NCI-H2081 (cell line): ENCODE measurements at regions not wholly inside any gene's neighbourhood (a gene's known extent, or its start where the extent isn't known, plus 50 kb on each side); places are given as distances from the start of the nearest gene placed in this dataset.

ENCODE experiments used
- DNase-seq, 2 experiments: peaks; one replicate each; lab custom pipeline; 2025; lab: John Stamatoyannopoulos, UW

DNA sequence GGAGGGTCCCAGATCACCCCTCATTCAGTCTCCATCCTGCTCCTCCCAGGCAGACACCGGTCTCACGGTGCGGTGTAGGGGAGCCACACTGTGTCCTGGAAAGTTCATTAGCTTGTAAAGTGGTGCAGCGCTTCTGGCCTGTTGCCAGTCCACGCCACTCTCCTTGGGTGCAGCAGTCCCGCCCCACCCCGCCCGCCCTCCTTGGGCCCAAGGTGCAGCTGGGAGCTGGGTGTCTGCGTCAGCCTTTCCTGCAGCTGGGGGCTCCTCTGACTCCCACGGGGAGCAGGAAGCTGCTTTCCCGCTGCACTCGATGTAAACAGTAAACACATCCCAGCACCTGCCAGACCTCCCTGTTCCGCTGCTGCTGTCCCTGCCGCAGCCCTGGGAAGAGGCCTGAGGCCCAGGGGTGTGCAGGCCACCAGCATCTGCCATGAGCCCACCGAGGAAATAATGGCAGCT lies 53.8 kb upstream of the ASB18 start:
- no peak for DNase-seq

DNA sequence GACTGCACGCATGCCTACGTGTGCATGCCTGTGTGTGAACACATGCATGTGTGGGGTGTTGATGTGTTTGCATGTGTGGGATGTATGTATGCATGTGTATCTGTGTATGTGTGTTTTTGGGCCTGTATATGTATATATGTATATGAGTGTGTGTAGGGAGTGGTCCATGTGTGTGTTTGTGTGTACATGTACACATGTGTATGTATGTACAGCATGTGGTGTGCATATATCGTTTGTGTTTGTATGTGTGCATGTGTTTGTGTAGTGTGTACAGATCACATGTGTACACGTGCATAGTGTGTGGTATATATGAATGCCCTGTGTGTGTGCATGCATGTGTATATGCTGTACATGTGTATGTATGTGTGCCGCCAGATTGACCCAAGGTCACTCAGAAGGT lies 54.2 kb upstream of the ASB18 start:
- DNase-seq: no peak

DNA sequence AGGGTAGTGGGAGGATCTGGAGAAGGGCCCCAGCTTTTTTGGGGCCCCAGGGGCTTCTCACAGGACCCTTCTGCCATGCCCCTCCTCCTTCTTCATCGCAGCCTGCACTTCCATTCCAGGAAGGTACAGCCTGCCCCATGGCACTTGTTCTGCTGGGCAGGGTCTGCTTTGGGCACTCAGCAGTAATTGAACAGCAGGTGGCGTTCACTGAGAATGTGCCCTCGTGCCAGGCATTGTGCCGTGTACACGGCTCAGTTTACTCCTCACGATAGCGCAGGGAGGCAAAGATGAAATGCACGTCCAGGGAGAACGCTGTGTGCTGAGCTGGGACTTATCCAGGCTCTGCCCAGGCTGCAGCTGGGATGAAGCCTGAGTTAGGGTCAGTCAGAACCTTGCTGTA lies 54.8 kb upstream of the ASB18 start:
- no peak for DNase-seq

DNA sequence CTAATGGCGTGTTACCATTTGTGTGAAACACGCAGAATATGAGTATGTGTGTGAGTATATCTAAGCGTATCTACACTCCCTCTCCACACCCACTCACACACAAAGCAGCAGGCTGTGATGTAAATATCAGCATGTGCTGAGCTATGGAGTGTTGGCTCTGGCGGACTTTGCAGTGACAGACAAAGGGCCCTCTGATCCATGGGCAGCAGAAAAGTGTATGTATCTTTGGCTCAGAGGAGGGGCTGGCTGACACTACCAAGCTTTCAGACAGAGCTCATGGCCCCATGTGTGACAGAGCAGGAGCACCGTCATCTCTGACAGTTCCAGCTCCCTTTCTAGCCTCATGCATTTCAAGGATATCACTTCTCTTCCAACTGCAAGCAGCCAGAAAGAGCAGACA lies 57.2 kb upstream of the ASB18 start:
- DNase-seq: no peak

DNA sequence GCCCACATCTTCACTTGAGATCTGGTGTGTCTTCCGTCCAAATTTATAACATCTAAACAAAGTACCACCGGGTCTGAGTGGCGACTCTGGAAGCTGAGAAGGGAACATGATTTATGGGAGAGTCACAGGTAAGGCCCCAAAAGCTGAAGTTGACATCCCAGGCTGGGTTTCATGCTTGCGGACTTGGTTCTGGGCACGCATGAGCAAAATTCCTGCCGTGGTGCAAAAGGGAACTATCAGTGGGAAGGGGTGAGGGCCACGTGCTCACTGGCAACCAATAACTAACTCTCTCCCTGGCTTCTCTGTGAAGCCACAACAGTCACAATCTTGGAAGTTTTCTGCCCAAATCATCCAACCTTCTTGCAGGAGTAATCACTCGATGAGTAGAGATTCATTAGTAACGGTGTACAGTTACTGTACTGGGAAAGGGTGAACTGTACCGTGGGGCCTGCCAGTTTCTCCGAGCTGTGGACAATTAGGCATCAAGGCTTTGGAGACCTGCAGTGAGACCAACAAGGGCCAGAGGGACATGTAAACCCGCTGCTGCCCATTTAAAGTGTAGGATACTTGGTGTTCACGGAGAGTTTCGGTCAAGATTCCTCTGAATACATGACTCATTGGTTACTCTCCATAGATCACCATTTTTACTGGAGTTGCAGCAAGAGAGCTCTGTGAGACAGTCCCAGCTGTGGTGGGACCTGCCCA lies 69.4 kb upstream of the ASB18 start:
- no peak for DNase-seq

DNA sequence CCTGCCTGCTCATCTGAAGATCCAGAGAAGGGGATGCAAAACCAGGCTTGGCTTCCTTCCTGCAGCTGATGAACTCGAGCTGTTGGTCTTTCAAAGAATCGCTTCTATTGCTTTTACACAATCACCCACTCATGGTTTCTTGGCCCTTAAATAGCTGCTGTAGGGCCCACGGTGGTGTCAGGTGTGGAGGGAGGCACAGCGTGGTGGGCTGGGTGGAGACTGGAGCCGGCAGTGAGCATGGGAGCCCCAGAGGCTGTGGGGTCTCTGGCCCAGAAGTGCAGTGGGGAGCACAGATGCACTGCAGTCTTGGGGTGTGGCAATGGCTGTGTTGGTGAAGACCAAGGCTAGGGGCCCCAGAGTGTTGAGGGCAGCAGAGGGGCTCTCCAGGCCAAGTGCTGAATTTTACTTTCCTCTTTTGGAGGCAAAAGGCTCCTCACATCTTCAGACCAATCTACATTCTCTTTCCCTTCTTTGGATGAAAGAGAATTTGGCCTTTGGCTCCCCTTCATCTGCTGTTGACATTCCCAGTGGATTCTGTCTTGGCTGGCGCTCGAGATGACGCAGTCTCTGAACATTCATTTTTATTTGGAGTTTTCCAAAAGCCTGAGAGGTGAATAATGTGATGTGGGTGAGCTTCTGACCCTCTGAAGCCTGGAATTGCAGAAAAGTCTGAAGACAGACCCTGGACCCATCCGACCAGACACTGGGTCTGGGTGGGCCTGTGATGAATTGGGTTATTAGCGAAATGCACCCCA lies 70.1 kb upstream of the ASB18 start:
- no peak for DNase-seq

DNA sequence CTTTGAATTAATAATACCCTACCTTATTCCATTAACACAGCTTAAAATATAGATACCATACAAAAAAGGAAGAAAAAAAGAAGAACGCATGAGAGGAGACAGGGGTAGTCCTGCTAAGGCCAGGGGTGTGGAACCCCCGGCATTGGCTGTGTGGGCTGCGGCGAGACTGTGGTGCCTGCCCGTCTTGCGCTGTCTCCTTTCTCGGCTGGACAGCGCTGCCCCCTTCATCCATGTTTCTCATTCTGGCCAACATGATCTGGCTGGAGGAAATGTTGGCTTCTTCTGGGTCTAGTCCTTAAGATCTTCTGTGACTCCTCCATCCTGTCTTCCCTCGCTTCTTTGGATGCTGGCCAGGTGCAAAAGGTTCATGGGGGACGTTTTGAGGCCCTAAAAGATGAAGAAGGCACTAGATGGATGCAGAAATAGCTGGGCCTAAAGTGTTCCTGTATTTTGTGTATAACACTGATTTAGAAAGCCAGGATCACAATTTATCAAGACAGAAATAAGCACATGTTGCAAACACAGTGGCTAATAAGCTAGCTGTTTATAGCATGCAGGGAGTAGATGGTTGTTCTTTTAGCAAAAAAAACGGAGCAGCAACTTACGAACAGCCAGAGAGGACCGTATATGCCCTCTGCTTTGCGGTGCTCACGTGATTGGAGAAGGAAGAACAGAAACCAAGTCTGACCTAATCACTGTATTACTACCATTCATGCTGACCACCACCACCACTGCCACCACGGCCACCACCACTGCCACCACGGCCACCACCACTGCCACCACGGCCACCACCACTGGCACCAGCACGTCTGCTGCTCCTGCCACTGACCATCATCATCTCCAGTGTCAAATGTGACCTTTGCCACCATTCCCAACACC lies 71.7 kb upstream of the ASB18 start:
- DNase-seq: no peak

DNA sequence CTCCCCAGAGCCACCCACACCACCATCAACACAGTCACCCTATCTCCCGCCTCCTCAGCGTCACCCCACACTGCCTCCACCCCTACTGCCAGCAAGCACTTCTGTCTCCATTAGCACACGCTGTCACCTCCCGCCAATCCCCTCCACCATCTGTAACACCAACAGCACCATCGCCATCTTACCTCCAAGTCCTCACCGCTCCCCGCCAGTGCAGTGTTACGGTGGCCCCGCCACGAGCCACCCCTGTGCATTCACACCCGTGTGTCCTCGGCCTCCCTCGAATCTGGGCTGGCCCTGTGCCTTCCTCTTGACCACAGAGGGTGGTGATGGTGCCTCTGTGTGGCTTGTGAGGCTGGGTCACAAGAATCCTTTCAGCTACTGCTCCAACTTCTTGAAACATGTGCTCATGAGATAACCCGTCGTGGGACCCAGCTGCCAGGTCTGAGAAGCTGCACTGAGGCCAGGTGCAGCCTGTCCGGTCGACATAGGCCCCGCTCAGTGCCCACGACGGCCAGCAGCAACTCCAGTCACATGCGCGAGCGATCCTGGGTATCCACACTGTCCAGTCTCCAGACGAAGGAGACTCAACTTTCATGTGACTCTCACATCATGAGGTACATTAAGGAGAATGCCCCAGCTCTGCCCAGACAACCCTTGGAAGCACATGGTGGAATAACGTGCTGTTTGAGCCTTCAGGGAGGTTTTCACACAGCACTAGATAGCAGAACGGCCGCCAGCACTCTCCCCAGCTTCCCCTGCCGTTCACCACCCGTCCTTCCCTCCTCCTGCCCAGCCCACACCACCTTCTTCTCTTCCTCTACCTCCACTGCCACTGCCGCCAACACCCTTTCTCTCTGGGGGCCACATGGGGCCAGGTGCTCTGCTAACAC lies 72.6 kb upstream of the ASB18 start:
- DNase-seq: no peak

DNA sequence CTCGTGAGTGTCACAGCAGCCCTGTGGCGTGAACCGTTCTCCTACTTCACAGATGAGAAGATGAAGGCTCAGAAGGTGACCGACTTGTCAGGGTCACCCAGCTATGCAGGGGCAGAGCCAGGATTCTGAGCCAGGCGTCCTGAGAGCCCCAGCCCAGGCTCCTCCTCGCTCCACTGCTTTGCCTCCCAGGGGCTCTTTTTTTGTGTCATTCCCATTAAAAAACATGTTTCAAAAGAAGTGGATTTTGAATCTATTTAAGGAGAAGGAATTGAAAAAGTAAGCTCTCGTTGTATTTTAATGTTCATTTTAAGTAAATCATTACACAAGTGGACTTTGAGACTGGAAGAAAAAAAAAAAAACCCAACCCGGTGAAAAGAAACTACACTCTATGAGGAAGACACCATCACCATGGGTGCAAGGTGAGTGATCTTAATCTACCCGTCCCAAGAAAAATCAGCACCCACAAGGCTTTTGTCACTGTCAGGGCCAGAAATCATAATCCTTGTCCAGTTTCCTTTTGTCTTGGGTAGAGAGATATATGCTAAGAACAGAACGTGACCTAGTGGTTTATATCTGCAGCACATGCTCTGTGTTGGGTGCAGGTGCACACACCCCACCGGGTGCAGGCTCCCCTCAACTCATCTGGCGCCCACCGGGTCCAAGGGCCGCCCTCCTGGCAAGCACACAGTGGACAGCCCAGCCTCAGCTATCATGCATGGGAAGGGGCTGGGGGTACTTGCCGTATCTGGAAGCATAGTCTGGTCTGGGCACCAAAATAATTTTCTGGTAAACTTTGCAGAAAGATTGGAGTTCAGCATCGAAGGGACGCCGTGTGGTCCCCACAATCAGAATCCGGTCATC lies 73.5 kb upstream of the ASB18 start:
- no peak for DNase-seq

DNA sequence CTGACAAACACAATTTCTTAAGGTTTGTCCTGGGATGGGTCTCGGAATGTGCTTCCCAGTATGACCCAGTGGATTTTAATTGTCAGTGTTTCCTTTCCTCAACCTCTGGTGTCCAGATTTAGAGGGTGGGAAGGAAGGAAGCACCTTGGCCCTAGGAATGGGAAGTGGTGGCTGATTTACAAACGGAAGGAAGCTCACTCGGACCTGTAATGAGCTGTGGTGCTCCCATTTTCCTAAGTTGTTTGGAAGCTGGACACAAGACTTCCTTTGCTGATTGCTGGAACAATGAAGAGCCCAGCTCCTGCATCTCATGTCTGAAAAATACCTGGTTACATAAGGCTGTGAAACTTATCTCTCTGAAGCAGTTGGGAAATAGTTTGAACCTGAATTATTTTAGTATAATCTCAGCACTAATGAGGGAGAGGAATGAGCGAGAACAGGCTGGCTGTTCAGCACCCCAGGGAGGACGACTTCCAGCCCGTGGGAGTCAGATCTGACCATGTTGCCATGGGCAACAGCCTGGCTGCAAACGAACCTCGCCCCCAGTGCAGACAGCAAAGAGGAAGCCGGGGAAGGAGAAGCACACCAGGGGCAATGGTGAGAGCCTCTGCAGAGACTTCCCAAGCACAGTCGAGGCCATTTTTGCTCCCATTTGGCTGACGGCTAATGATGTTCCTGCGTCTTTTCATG lies 74.4 kb upstream of the ASB18 start:
- no peak for DNase-seq

DNA sequence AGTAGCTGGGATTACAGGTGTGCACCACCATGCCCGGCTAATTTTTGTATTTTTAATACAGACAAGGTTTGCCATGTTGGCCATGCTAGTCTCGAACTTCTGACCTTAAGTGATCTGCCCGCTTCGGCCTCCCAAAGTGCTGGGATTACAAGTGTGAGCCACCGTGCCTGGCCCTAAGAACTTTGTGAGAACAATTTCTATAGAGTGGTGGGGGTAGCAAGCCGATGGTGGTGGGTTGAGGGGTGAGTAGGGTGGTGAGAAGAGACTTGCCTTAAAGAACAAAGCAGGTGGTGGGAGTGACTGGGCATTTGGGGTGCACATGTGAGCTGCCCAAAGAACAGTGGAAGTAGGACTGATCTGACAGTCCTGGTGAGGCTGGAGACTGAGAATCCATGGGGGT lies 76.0 kb upstream of the ASB18 start:
- DNase-seq: no peak

DNA sequence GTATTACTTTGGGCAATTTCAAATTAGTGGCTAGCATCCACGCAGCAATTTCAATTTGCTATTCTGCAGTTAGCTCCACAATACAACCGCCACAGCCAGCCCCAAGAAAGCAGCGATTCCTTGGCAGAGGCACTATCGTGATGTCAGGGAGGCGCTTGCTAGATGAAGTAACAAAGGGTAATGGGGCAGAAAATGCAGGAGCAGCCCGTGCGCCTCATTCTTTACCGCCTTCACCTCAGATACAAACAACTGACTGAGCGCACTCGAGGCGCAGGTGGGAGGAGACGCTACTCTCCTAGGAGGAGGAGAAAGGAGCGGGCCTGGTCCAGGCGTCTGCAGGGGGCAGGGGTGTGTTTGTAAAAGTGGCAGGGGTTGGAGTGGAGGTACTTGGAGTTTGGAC lies 76.9 kb upstream of the ASB18 start:
- no peak for DNase-seq

DNA sequence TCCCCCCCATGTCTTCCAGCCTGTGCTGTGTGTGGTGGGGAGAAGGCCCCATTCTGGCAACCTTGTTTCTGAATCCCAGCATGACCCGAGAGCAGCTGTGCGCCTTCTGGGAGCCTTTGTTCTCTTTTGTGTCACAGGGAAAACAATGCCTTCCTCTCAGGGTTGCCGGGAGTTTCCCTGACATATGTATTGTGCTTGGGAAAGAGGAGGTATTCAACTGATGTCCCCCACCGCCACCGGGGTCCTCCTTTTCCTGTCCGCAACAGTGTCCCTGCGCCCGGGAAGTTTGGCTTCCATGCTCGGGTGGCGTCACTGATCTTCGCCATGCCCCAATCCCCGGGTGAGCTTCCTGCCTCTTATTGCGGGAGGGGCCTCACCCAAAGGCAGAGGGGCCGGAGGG lies 77.5 kb upstream of the ASB18 start:
- DNase-seq: no peak

DNA sequence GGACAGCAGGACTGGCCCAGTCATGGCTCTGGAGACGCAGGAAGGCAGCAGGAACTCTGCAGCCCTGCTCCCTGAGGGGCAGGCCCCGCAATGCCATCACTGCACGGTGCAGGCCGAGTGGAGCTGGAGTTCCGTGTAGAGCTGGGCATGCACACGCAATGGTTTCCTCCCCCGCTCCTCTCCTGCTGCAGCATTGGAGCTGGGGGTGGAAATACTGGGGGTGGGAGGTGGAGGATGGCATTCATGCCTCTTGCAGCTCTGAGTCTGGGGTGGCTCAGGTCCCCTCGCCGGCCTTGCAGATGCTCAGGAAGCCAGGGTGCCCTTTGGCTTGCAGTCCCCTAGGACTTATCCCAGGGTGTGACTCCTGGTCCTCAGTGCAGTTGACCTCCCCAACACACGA lies 78.3 kb upstream of the ASB18 start:
- DNase-seq: no peak

DNA sequence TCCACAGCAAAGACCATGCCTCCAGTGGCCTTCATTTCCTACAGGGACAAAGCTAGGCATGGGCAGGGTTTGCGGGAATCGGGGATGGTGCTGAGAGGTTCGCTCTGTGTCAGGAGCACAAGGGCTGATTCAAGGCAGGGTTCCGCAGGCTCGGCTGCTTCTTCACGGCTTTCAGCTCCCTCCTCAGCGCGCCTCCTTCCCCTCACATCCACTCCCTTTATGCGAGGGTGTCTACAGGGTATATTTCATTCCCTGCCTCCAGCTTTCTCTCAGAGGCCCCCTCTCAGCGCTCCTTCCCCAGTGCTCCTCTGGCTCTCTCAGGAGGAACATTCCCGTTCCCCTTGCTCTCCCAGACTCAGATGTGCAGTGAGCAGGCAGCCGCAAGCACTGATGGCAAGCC lies 78.7 kb upstream of the ASB18 start:
- no peak for DNase-seq

DNA sequence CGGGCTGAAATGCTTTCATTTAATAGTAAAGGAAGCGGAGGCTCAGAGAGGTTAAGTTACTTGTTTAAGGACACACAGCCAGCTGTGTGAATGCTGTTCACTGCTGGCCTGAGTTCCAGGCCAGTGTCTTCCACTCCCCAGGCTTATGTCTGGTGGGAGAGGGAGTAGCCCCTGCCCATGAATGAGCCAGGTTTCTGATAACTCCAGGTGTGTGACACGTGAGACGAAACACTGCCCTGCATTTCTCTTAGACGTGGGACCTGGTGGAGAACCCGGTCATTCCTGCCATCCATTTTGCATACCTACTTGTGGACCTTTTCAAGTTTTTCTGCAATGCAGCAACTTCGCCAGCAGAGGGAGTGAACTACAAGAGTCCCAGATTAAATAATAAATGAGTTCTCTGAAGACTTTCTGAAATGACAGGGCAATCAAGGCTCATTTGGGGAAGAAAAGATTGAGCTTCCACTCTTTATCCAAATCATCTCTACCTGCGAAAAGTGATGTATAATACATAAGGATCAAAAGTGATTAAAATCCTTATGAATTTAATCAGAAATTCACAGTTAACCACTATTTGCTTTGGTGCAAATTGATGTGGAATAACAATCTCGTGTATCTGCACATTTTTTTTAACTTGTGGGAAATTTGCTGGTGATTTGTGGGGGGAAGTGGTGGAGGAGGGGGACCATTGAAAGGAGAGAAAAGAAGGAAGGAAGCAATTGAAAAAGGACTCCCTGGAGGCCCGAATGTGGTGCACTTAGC lies 79.4 kb upstream of the ASB18 start:
- DNase-seq: peak; percentile 26 to 38

DNA sequence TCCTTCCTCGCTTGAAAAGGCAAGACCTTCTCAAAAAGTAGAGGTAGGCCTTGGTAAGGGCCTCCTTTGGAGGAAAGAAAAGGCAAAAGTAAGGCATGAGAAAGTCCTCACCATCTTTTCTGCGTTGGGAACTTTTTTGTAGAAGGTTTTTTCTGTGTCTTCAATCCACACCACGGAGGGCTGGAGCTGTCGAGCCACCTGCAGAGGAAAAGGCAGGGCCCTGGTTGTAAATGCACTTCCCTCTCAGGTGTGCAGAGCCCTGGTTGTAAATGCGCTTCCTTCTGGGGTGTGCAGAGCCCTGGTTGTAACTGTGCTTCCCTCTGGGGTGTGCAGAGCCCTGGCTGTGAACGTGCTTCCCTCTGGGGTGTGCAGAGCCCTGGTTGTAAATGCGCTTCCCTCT lies 80.2 kb upstream of the ASB18 start:
- no peak for DNase-seq

DNA sequence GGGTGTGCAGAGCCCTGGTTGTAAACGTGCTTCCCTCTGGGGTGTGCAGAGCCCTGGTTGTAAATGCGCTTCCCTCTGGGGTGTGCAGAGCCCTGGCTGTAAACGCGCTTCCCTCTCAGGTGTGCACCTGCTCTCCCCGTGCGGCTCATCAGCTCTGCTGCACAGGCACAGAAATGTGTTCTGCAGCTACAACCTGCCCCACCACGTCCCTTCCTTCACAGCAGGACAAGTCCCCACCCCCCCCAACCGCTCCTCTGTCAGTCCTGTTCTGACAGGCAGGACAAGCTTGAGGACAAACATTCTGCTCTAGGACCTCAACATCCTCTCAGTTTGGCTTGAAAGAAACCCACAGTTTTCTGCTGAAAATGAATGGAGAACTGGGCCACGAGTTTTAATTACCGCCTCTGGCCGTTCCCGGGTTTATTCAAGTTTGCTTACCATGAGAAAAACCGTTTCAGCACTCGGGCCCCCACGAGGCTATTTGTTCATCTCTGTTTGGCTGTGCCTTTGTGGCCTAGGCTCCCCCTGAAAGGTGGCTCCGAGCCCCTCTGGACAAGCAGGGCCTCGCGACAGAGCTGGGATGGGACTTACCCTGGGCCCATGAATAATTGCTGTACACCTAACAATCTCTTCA lies 81.0 kb upstream of the ASB18 start:
- no peak for DNase-seq

DNA sequence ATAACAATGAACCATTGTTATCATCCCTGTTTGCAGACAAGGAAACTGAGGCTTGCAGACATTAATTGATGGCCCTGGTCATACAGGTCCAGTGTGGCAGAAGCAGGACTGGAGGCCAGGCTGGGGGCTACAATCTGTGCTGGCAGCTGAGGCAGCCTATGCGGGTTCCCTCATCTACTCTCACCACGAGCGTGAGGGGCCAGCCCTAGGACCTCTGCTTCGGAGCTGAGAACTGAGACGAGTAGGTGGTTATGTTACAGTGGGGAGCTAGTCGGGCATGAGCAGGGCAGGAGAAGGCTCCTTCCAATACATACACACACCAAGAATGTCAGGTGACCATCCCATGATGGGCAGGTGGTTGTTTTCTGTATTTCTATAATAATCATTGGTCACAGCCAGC lies 82.2 kb upstream of the ASB18 start:
- no peak for DNase-seq
